HEK293 (cell line): ENCODE measurements at regions not wholly inside any gene's neighbourhood (a gene's known extent, or its start where the extent isn't known, plus 50 kb on each side); places are given as distances from the start of the nearest gene placed in this dataset.

Experiments used
- BCL11A ChIP-seq: fragments of 450-650 bp; formaldehyde crosslinking; IDR thresholded peaks from 2 replicates; pipeline ENCODE4 v1.5.1; 2016; ENCODE audit warnings: low read depth, missing biosample characterization, missing genetic modification characterization
- REST ChIP-seq: fragments of 450-650 bp; formaldehyde crosslinking; IDR thresholded peaks from 2 replicates; pipeline ENCODE4 v1.5.1; 2016; ENCODE audit warnings: missing biosample characterization, missing genetic modification characterization
- SETDB1 ChIP-seq: IDR thresholded peaks from one replicate; pipeline ENCODE4 v1.6.1; 2017; ENCODE audit warnings: mild to moderate bottlenecking, low read length, moderate library complexity, mixed read lengths; ENCODE audit not compliant: insufficient read length
- TRIM28 ChIP-seq: IDR thresholded peaks from 2 replicates; pipeline ENCODE4 v1.6.1; 2011; ENCODE audit warnings: low read length, control low read depth, borderline replicate concordance
- YY1 ChIP-seq: fragments of 450-650 bp; formaldehyde crosslinking; IDR thresholded peaks from 2 replicates; pipeline ENCODE4 v1.5.1; 2018; ENCODE audit warnings: missing biosample characterization, missing genetic modification characterization
- ZEB2 ChIP-seq: fragments of 450-650 bp; formaldehyde crosslinking; IDR thresholded peaks from 2 replicates; pipeline ENCODE4 v1.5.1; 2016; ENCODE audit warnings: missing biosample characterization, missing genetic modification characterization
- ZNF350 ChIP-seq: fragments of 450-650 bp; formaldehyde crosslinking; IDR thresholded peaks from 2 replicates; pipeline ENCODE4 v1.5.0; 2017; ENCODE audit warnings: missing biosample characterization, mild to moderate bottlenecking, missing genetic modification characterization
- ZNF416 ChIP-seq: fragments of 450-650 bp; formaldehyde crosslinking; IDR thresholded peaks from 2 replicates; pipeline ENCODE4 v1.5.1; 2016; ENCODE audit warnings: missing biosample characterization, missing genetic modification characterization
- ZNF549 ChIP-seq: fragments of 450-650 bp; IDR thresholded peaks from 2 replicates; pipeline ENCODE4 v1.5.1; 2018; ENCODE audit warnings: missing biosample characterization, missing genetic modification characterization, mild to moderate bottlenecking, inconsistent platforms, moderate library complexity
- ZNF701 ChIP-seq: fragments of 450-650 bp; formaldehyde crosslinking; IDR thresholded peaks from 2 replicates; pipeline ENCODE4 v1.5.1; 2016; ENCODE audit warnings: missing biosample characterization, missing genetic modification characterization
- ZNF792 ChIP-seq: fragments of 450-650 bp; formaldehyde crosslinking; IDR thresholded peaks from 2 replicates; pipeline ENCODE4 v1.5.1; 2016; ENCODE audit warnings: missing biosample characterization, missing genetic modification characterization
- ZNF843 ChIP-seq: fragments of 450-650 bp; formaldehyde crosslinking; IDR thresholded peaks from 2 replicates; pipeline ENCODE4 v1.5.1; 2016; ENCODE audit warnings: missing biosample characterization, missing genetic modification characterization
- TF ChIP-seq, protein P1 (sequence below): fragments of 450-650 bp; formaldehyde crosslinking; IDR thresholded peaks from 2 replicates; pipeline ENCODE4 v1.5.1; 2016; ENCODE audit warnings: missing biosample characterization, missing genetic modification characterization
- TF ChIP-seq, protein P2 (sequence below): fragments of 450-650 bp; formaldehyde crosslinking; IDR thresholded peaks from 2 replicates; pipeline ENCODE4 v1.5.1; 2016; ENCODE audit warnings: missing biosample characterization, missing genetic modification characterization

DNA sequence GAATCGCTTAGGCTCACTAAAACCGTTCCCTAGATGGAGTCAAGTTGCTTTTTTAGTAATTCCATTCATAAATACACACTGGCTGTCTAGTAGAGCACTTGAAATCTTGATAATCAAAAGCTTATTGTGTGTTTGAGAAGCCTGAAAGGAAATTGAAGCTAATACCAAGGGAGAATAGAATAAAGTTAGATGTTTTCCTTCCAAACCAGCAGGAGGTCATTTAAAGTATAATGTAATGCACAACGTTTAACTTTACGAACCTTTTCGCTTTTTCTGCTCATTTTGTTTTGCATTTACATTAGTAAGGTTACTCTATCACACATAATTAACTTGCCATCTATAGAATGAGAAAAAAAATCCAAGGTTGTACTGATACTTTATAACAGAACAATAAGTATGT is 440.9 kb downstream of the NKX6-1 start:
- TF ChIP-seq ZNF843 (tag by site-specific recombination) = no peak
- TF ChIP-seq REST (tag by site-specific recombination) = no peak
- TF ChIP-seq, protein P1, sequence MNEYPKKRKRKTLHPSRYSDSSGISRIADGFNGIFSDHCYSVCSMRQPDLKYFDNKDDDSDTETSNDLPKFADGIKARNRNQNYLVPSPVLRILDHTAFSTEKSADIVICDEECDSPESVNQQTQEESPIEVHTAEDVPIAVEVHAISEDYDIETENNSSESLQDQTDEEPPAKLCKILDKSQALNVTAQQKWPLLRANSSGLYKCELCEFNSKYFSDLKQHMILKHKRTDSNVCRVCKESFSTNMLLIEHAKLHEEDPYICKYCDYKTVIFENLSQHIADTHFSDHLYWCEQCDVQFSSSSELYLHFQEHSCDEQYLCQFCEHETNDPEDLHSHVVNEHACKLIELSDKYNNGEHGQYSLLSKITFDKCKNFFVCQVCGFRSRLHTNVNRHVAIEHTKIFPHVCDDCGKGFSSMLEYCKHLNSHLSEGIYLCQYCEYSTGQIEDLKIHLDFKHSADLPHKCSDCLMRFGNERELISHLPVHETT = no peak
- no peak for TF ChIP-seq YY1
- no peak for TF ChIP-seq ZNF701 (tag by site-specific recombination)
- TF ChIP-seq SETDB1 = no peak
- no peak for TF ChIP-seq BCL11A (tag by site-specific recombination)
- TF ChIP-seq, protein P2, sequence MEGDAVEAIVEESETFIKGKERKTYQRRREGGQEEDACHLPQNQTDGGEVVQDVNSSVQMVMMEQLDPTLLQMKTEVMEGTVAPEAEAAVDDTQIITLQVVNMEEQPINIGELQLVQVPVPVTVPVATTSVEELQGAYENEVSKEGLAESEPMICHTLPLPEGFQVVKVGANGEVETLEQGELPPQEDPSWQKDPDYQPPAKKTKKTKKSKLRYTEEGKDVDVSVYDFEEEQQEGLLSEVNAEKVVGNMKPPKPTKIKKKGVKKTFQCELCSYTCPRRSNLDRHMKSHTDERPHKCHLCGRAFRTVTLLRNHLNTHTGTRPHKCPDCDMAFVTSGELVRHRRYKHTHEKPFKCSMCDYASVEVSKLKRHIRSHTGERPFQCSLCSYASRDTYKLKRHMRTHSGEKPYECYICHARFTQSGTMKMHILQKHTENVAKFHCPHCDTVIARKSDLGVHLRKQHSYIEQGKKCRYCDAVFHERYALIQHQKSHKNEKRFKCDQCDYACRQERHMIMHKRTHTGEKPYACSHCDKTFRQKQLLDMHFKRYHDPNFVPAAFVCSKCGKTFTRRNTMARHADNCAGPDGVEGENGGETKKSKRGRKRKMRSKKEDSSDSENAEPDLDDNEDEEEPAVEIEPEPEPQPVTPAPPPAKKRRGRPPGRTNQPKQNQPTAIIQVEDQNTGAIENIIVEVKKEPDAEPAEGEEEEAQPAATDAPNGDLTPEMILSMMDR = no peak
- no peak for TF ChIP-seq ZNF792 (tag by site-specific recombination)
- TF ChIP-seq TRIM28 = no peak
- TF ChIP-seq ZNF416 (tag by site-specific recombination) = no peak
- TF ChIP-seq ZEB2 (tag by site-specific recombination) = no peak
- TF ChIP-seq ZNF549 (tag by site-specific recombination) = no peak
- no peak for TF ChIP-seq ZNF350 (tag by site-specific recombination)
